UCSD-AML1 (cell line): ENCODE measurements at regions not wholly inside any gene's neighbourhood (a gene's known extent, or its start where the extent isn't known, plus 50 kb on each side); places are given as distances from the start of the nearest gene placed in this dataset.
"Not testable (repeated sequence)": the region's sequence is repeated elsewhere in the genome, so short reads cannot be mapped to it uniquely, and the experiment has no call there.

Source experiments
- DNase-seq: peaks from one replicate; lab custom pipeline; 2025; ENCODE audit not compliant: unreplicated experiment; lab: John Stamatoyannopoulos, UW

GRCh38 chr7:101740981-101741725, 76.3 kb upstream of the CUX1 start:
- peak; percentile 30 for DNase-seq

GRCh38 chr7:101743241-101743994, 74.0 kb upstream of the CUX1 start:
- peak; percentile 53 for DNase-seq

- DNase-seq: no peak
Observed at GRCh38 chr7:101743995-101744360, 73.4 kb upstream of the CUX1 start.

GRCh38 chr7:101744588-101744987, 72.8 kb upstream of the CUX1 start:
- no peak for DNase-seq

GRCh38 chr7:101746314-101746713, 71.1 kb upstream of the CUX1 start:
- no peak for DNase-seq

GRCh38 chr7:101747053-101747878, 70.2 kb upstream of the CUX1 start:
- DNase-seq: no peak

GRCh38 chr7:101747879-101748345, 69.5 kb upstream of the CUX1 start:
- DNase-seq: no peak

GRCh38 chr7:101749891-101750290, 67.5 kb upstream of the CUX1 start:
- no peak for DNase-seq

DNA sequence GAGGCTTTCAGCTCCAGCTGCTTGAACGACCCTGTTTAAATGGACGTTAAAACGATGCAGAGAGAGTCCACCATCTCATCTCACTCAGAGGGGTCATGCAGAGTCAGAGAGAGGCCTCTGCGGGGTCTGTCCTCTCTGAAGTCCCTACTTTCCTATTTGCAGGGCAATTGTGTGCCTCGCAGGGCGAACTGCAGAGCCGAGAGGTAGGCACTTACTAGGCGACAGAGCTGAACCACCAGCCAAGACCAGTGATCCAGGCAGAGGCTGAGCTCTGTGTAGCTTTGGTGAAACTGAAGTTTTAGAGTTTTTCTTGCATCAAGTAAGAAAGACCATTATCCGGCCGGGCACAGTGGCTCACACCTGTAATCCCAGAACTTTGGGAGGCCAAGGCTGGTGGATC, 64.1 kb upstream of the CUX1 start:
- DNase-seq: no peak

GRCh38 chr7:101754424-101755159, 62.8 kb upstream of the CUX1 start:
- DNase-seq: no peak

- DNase-seq: no peak
Observed at GRCh38 chr7:101757879-101758278, 59.5 kb upstream of the CUX1 start.

DNA sequence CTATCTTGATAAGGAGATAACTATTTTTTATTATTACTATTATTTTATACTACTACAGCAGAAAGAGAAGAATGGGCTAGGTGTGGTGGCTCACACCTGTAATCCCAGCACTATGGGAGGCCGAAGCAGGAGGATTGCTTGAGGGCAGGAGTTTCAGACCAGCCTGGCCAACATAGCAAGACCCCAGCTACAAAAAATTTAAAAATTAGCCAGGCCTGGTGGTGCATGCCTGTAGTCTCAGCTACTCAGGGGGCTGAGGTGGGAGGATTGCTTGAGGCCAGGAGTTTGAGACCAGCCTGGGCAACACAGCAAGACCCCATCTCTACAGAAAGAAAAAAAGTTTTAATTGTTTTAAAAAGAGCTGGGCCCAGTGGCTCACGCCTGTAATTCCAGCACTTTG, 58.9 kb upstream of the CUX1 start:
- not testable (repeated sequence) for DNase-seq

- peak; percentile 11 for DNase-seq
Observed at GRCh38 chr7:101764221-101764620, 53.2 kb upstream of the CUX1 start.

DNA sequence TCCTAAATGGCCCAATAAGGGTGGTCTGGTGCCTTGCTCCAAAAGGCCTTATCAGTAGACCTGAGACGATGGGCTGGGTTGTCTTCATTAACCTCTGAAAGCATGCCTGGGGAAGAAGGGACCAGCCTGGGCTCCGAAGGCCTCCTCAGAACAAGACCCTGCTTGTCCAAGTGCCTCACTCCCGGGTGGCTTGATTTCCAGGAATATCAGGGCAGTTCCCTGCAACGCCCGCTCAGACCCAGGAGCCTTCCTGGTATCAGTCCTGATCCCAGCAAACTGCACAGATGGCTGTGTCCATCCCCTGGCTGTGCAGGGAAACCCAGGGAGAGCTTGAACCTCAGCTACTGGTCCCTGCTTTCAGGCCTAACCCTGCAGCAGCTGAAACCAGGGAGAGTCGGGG, 49.9 kb upstream of the CUX1 start:
- DNase-seq: no peak
